HCT116 (cell line): ENCODE measurements at regions not wholly inside any gene's neighbourhood (a gene's known extent, or its start where the extent isn't known, plus 50 kb on each side); places are given as distances from the start of the nearest gene placed in this dataset.

Experiments used
- ATAC-seq: fragments of 200-7000 bp; cut with Tn5 transposase; 2 replicates; pipeline ENCODE4 v1.9.1; 2020; ENCODE audit warnings: mild to moderate bottlenecking, moderate library complexity
- BruUV-seq: library from RNA; stranded (reverse); fragments of 400-500 nt; replicated peaks from 2 replicates; lab custom pipeline; 2021; lab: Mats Ljungman, UMichigan
- CTCF ChIA-PET: fragments of 300-600 bp; sonication (Branson Sonifier 250); formaldehyde crosslinking; loops from one replicate; lab custom pipeline; 2021; ENCODE audit warnings: antibody characterized with exemption; lab: Charles Lee
- POLR2A ChIA-PET: fragments of 300-600, 350-600 bp; sonication (Branson Sonifier 250); formaldehyde crosslinking; loops from one replicate; lab custom pipeline; 2021; ENCODE audit warnings: antibody characterized with exemption; lab: Charles Lee
- RAD21 ChIA-PET, 2 experiments: fragments of 300-600 bp; sonication (Branson Sonifier 250); formaldehyde crosslinking; loops; one replicate each; lab custom pipeline; 2023; ENCODE audit warnings: low total read pairs in 2 of 2; ENCODE audit not compliant: uncharacterized antibody in 2 of 2, unreplicated experiment in 2 of 2, low non-redundant PET in 1 of 2; lab: Charles Lee
- DNase-seq: peaks from one replicate; pipeline ENCODE4 v3.0.0-alpha.2; 2010; ENCODE audit warnings: low read depth, low spot score
- H2AFZ ChIP-seq: fragments of 200-600 bp; shearing (Covaris generic), sonication (generic); 2 replicates; pipeline ENCODE4 v1.6.1; 2017; ENCODE audit warnings: low read depth, mixed run types, mixed read lengths, antibody characterized with exemption, low read length; ENCODE audit not compliant: poor library complexity, severe bottlenecking
- H3K27ac ChIP-seq: 2 replicates; pipeline ENCODE4 v1.5.1; 2012; ENCODE audit warnings: low read depth, low read length
- H3K27me3 ChIP-seq: fragments of 200-600 bp; sonication (generic); 2 replicates; pipeline ENCODE4 v1.6.1; 2016; ENCODE audit warnings: mixed run types, low read length, mixed read lengths; ENCODE audit not compliant: insufficient read depth
- H3K36me3 ChIP-seq, 2 experiments: fragments of 200-500 bp in 1 of 2; fragments of 200-600 bp in 1 of 2; sonication (Bioruptor generic) in 1 of 2; sonication (generic) in 1 of 2; 2 replicates each; pipeline versions ENCODE4 v1.5.1 to v1.6.1; 2014 to 2016; ENCODE audit warnings: low read length in 2 of 2, inconsistent platforms in 1 of 2, mixed read lengths in 1 of 2, mixed run types in 1 of 2; ENCODE audit not compliant: insufficient read depth in 2 of 2, control insufficient read depth in 1 of 2
- H3K4me1 ChIP-seq, 2 experiments: fragments of 200-600 bp in 1 of 2; sonication (generic) in 1 of 2; 2 replicates each; pipeline versions ENCODE4 v1.5.1 to v1.6.1; 2012 to 2017; ENCODE audit warnings: low read length in 2 of 2, inconsistent platforms in 1 of 2, mild to moderate bottlenecking in 1 of 2, mixed read lengths in 1 of 2, mixed run types in 1 of 2, moderate library complexity in 1 of 2; ENCODE audit not compliant: insufficient read depth in 2 of 2, control insufficient read depth in 1 of 2
- H3K4me2 ChIP-seq: fragments of 200-600 bp; sonication (generic); 2 replicates; pipeline ENCODE4 v1.6.1; 2017; ENCODE audit warnings: mixed run types, low read length, mixed read lengths
- H3K4me3 ChIP-seq, 2 experiments: fragments of 200-600 bp in 1 of 2; sonication (generic) in 1 of 2; replicated peaks in 1 of 2; 2 replicates each; pipeline ENCODE4 v1.5.1; 2011 to 2016; ENCODE audit warnings: low read length in 2 of 2, control low read depth in 1 of 2, low read depth in 1 of 2, mild to moderate bottlenecking in 1 of 2, mixed read lengths in 1 of 2, mixed run types in 1 of 2
- H3K79me2 ChIP-seq: fragments of 200-600 bp; sonication (generic); 2 replicates; pipeline ENCODE4 v1.6.1; 2017; ENCODE audit warnings: mild to moderate bottlenecking, mixed run types, low read length, moderate library complexity, mixed read lengths; ENCODE audit not compliant: insufficient read depth
- H3K9ac ChIP-seq: fragments of 200-600 bp; sonication (generic); 2 replicates; pipeline ENCODE4 v1.6.1; 2016; ENCODE audit warnings: low read length, mixed read lengths
- H3K9me2 ChIP-seq: fragments of 200-600 bp; sonication (generic), shearing (Covaris generic); 2 replicates; pipeline ENCODE4 v1.6.1; 2017; ENCODE audit warnings: mixed run types, mild to moderate bottlenecking, moderate library complexity; ENCODE audit not compliant: insufficient read depth
- H3K9me3 ChIP-seq, 2 experiments: fragments of 200-500 bp in 1 of 2; fragments of 200-600 bp in 1 of 2; sonication (Bioruptor generic) in 1 of 2; sonication (generic) in 1 of 2; 2 replicates each; pipeline ENCODE4 v1.6.1; 2014 to 2017; ENCODE audit warnings: low read length in 2 of 2, mixed read lengths in 2 of 2, inconsistent platforms in 1 of 2, low read depth in 1 of 2, mild to moderate bottlenecking in 1 of 2, mixed run types in 1 of 2, moderate library complexity in 1 of 2; ENCODE audit not compliant: control insufficient read depth in 1 of 2, insufficient read depth in 1 of 2
- H4K20me1 ChIP-seq: fragments of 200-600 bp; sonication (generic), shearing (Covaris generic); 2 replicates; pipeline ENCODE4 v1.6.1; 2017; ENCODE audit warnings: mixed run types, mild to moderate bottlenecking, moderate library complexity; ENCODE audit not compliant: insufficient read depth
- EGR1 ChIP-seq: IDR thresholded peaks from 2 replicates; pipeline ENCODE4 v1.6.1; 2012; ENCODE audit warnings: low read depth
- ELF1 ChIP-seq: IDR thresholded peaks from 2 replicates; pipeline ENCODE4 v1.6.1; 2012; ENCODE audit warnings: low read depth, borderline replicate concordance
- FOSL1 ChIP-seq: IDR thresholded peaks from 2 replicates; pipeline ENCODE4 v1.6.1; 2012; ENCODE audit warnings: low read depth
- POLR2AphosphoS5 ChIP-seq: IDR thresholded peaks from 2 replicates; pipeline ENCODE4 v1.6.1; 2011; ENCODE audit warnings: mild to moderate bottlenecking, low read depth, low read length, moderate library complexity
- RAD21 ChIP-seq: IDR thresholded peaks from 2 replicates; pipeline ENCODE4 v1.6.1; 2012; ENCODE audit warnings: low read depth, mild to moderate bottlenecking
- SP1 ChIP-seq: IDR thresholded peaks from 2 replicates; pipeline ENCODE4 v1.6.1; 2012; ENCODE audit warnings: low read depth
- SRF ChIP-seq: IDR thresholded peaks from 2 replicates; pipeline ENCODE4 v1.6.1; 2012; ENCODE audit warnings: low read depth
- ZFX ChIP-seq: fragments of 450-650 bp; IDR thresholded peaks from 2 replicates; pipeline ENCODE4 v1.6.1; 2017
- intact Hi-C: fragments of 100-400 bp; cut with micrococcal nuclease; formaldehyde crosslinking; loops from 2 replicates; pipeline ENCODE4 v1.10.0; 2022
- TF ChIP-seq, protein P1 (sequence below), 3 experiments: fragments of 200-600 bp in 1 of 3; sonication (generic) in 1 of 3; IDR thresholded peaks in 2 of 3; conservative IDR thresholded peaks in 1 of 3; 2 replicates each; pipeline ENCODE4 v1.5.1; 2012 to 2017; ENCODE audit warnings: low read depth in 2 of 3, low read length in 2 of 3, antibody characterized with exemption in 1 of 3, borderline replicate concordance in 1 of 3, control low read depth in 1 of 3, mild to moderate bottlenecking in 1 of 3, mixed read lengths in 1 of 3, mixed run types in 1 of 3, moderate library complexity in 1 of 3; ENCODE audit not compliant: insufficient read depth in 1 of 3
- TF ChIP-seq, protein P2 (sequence below): IDR thresholded peaks from 2 replicates; pipeline ENCODE4 v1.6.1; 2012; ENCODE audit warnings: low read depth
- TF ChIP-seq, protein P3 (sequence below): IDR thresholded peaks from 2 replicates; pipeline ENCODE4 v1.6.1; 2012

DNA sequence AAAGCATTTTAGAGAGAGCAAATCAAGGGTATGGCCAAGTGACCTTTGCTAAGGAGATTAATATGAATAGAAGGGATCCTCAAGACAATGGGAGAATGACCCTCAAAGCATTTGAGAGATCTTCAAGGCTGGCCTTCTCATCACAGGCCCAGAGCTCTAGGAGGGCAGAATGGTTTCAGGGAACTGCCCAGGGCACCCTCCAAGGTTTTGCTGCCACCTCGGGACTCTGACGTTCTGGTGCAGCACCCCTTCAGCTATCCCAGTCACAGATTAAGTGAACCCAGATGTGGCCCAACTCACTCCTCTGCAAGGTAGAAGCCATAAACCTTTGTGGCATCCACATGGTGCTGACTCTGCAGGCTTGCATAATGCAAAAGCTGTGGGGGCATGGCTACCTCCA is 209.3 kb downstream of the TLE3 start:
- TF ChIP-seq ELF1: no peak
- TF ChIP-seq EGR1: no peak
- TF ChIP-seq SP1: no peak
- TF ChIP-seq, protein P1, sequence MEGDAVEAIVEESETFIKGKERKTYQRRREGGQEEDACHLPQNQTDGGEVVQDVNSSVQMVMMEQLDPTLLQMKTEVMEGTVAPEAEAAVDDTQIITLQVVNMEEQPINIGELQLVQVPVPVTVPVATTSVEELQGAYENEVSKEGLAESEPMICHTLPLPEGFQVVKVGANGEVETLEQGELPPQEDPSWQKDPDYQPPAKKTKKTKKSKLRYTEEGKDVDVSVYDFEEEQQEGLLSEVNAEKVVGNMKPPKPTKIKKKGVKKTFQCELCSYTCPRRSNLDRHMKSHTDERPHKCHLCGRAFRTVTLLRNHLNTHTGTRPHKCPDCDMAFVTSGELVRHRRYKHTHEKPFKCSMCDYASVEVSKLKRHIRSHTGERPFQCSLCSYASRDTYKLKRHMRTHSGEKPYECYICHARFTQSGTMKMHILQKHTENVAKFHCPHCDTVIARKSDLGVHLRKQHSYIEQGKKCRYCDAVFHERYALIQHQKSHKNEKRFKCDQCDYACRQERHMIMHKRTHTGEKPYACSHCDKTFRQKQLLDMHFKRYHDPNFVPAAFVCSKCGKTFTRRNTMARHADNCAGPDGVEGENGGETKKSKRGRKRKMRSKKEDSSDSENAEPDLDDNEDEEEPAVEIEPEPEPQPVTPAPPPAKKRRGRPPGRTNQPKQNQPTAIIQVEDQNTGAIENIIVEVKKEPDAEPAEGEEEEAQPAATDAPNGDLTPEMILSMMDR (IDR thresholded peaks at IDR 0.05 in 2 of 3, conservative IDR thresholded peaks at IDR 0.05 in 1 of 3; ENCODE audit: borderline replicate concordance in 1 of 3, insufficient read depth in 1 of 3, low read depth in 2 of 3, low read length in 2 of 3): no peak
- TF ChIP-seq FOSL1: no peak
- no peak for TF ChIP-seq ZFX
- intact Hi-C loops: no loop called here
- Histone ChIP-seq H3K4me3 (no peak overlapping the region), H3K9ac (no peak overlapping the region), H3K27ac (no peak overlapping the region), H3K4me1 (no peaks in the 10 kb centered on the region), H4K20me1 (no peaks in the 10 kb centered on the region), H3K9me2 (no peaks in the 10 kb centered on the region), H3K4me2 (no peak overlapping the region), H3K36me3 (no peaks in the 10 kb centered on the region), H2AFZ (no peak overlapping the region), H3K27me3 (peaks cover 8% of the 10 kb centered on the region; the same call in 1 of the 2 replicates), H3K9me3 (no peaks in the 10 kb centered on the region), H3K79me2 (no peaks in the 10 kb centered on the region)
- ChIA-PET CTCF (no interaction called here), POLR2A (no interaction called here), RAD21 (no interaction called here)
- no TSS peak for BruUV-seq
- no peak for DNase-seq
- no peak for ATAC-seq

DNA sequence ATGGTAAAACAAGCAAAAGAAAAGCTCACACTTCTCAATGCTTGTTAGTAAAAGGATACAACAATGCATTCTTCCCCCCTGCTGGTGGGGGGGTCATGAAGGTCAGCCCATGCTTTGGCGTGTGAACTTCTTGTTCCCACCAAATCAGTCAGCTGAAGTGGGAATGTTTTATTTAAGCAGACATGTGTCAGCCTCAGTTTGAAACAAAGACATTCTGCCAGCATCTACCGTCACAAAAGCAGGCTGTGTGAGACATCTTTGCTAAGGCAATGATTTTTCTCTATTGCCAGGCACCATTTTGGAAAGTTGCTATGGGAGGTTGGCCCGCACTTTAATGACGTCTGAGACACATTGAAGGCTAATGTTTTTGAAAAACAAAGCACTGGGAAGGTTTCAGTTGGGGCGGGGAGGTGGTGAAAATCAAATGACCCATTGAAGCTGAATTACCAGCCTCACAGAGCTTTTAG is 206.6 kb downstream of the TLE3 start:
- ChIA-PET POLR2A (no interaction called here), CTCF (no interaction called here), RAD21 (no interaction called here)
- Histone ChIP-seq H3K4me3 (no peak overlapping the region), H3K4me1 (no peaks in the 10 kb centered on the region), H3K79me2 (no peaks in the 10 kb centered on the region), H3K9me3 (no peaks in the 10 kb centered on the region), H3K27me3 (peaks cover 25% of the 10 kb centered on the region; the same call in 1 of the 2 replicates), H3K36me3 (no peaks in the 10 kb centered on the region), H3K9me2 (no peaks in the 10 kb centered on the region), H2AFZ (no peak overlapping the region), H3K9ac (no peak overlapping the region), H3K4me2 (no peak overlapping the region), H4K20me1 (no peaks in the 10 kb centered on the region), H3K27ac (no peak overlapping the region)
- intact Hi-C loops: no loop called here
- ATAC-seq (no peak), DNase-seq (no peak)
- BruUV-seq: no TSS peak
- no peak for TF ChIP-seq SRF
- no peak for TF ChIP-seq POLR2AphosphoS5
- TF ChIP-seq, protein P2, sequence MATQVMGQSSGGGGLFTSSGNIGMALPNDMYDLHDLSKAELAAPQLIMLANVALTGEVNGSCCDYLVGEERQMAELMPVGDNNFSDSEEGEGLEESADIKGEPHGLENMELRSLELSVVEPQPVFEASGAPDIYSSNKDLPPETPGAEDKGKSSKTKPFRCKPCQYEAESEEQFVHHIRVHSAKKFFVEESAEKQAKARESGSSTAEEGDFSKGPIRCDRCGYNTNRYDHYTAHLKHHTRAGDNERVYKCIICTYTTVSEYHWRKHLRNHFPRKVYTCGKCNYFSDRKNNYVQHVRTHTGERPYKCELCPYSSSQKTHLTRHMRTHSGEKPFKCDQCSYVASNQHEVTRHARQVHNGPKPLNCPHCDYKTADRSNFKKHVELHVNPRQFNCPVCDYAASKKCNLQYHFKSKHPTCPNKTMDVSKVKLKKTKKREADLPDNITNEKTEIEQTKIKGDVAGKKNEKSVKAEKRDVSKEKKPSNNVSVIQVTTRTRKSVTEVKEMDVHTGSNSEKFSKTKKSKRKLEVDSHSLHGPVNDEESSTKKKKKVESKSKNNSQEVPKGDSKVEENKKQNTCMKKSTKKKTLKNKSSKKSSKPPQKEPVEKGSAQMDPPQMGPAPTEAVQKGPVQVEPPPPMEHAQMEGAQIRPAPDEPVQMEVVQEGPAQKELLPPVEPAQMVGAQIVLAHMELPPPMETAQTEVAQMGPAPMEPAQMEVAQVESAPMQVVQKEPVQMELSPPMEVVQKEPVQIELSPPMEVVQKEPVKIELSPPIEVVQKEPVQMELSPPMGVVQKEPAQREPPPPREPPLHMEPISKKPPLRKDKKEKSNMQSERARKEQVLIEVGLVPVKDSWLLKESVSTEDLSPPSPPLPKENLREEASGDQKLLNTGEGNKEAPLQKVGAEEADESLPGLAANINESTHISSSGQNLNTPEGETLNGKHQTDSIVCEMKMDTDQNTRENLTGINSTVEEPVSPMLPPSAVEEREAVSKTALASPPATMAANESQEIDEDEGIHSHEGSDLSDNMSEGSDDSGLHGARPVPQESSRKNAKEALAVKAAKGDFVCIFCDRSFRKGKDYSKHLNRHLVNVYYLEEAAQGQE: no peak
- no peak for TF ChIP-seq RAD21
- TF ChIP-seq, protein P3, sequence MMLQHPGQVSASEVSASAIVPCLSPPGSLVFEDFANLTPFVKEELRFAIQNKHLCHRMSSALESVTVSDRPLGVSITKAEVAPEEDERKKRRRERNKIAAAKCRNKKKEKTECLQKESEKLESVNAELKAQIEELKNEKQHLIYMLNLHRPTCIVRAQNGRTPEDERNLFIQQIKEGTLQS: no peak
